Sigmoid colon (tissue), 3 donors: ENCODE measurements at regions not wholly inside any gene's neighbourhood (a gene's known extent, or its start where the extent isn't known, plus 50 kb on each side); places are given as distances from the start of the nearest gene placed in this dataset.

Experiments
- POLR2A ChIP-seq, 2 donors: fragments of 450-650 bp; IDR thresholded peaks; one replicate each; pipeline ENCODE4 v1.6.1; 2016; ENCODE audit warnings: antibody characterized with exemption in 2 of 2, mild to moderate bottlenecking in 2 of 2, moderate library complexity in 2 of 2
- TF ChIP-seq, protein P1 (sequence below), 4 experiments: fragments of 450-650 bp in 3 of 4; fragments of 200-600 bp in 1 of 4; IDR thresholded peaks; one replicate each; pipeline ENCODE4 v1.5.1; 2016 to 2019; ENCODE audit warnings: antibody characterized with exemption in 4 of 4, mild to moderate bottlenecking in 3 of 4, moderate library complexity in 2 of 4

DNA sequence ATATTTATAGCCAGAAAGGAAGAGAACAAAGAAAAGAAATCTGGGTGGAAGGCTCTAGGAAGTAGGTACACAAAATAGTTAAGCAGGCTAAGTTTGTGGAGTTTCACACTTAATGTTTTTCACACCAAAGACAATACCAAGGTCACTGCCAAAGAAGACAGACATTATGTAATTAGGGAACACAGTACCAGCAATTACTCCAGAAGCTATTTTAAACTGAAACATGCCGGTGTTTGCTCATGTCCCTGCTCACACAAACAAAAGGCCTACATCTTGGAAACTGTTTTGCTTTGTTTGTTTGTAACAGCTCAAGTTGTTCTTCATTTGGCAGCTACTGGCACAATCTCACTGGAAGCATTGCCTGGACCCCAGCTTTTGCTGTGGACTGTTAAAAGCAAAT is 88.5 kb upstream of the DAB1 start:
- TF ChIP-seq, protein P1, sequence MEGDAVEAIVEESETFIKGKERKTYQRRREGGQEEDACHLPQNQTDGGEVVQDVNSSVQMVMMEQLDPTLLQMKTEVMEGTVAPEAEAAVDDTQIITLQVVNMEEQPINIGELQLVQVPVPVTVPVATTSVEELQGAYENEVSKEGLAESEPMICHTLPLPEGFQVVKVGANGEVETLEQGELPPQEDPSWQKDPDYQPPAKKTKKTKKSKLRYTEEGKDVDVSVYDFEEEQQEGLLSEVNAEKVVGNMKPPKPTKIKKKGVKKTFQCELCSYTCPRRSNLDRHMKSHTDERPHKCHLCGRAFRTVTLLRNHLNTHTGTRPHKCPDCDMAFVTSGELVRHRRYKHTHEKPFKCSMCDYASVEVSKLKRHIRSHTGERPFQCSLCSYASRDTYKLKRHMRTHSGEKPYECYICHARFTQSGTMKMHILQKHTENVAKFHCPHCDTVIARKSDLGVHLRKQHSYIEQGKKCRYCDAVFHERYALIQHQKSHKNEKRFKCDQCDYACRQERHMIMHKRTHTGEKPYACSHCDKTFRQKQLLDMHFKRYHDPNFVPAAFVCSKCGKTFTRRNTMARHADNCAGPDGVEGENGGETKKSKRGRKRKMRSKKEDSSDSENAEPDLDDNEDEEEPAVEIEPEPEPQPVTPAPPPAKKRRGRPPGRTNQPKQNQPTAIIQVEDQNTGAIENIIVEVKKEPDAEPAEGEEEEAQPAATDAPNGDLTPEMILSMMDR (IDR thresholded peaks at IDR 0.05), result no peak
- TF ChIP-seq POLR2A (IDR thresholded peaks at IDR 0.05), result no peak
